ENCODE measurements at regions not wholly inside any gene's neighbourhood (a gene's known extent, or its start where the extent isn't known, plus 50 kb on each side); places are given as distances from the start of the nearest gene placed in this dataset.
"Not testable (repeated sequence)": the region's sequence is repeated elsewhere in the genome, so short reads cannot be mapped to it uniquely, and the experiment has no call there.

GRCh38 chr3:28989646-28990089 lies 291.2 kb upstream of the RBMS3 start:
- H3K36me3 ChIP-seq = no peaks in the 10 kb centered on the region
- TF ChIP-seq Cebpa-rat (IDR thresholded peaks at IDR 0.05) = no peak
- no peaks in the 10 kb centered on the region for H3K9me3 ChIP-seq (replicated peaks in 1 of 11)
- H3K9ac ChIP-seq = peak overlapping the region in 5 of 11 experiments; percentile 10 to 60 (median 50); a peak in 5 of 22 replicates
- H3K4me2 ChIP-seq = peak overlapping the region in 10 of 11 experiments; percentile 3 to 90 (median 51); a peak in 16 of 22 replicates
- no peak overlapping the region for H3K4me3 ChIP-seq
- peaks cover 0 to 25% (median 14%) of the 10 kb centered on the region in 10 experiments; a peak in 15 of 20 replicates for H3K4me1 ChIP-seq
- H3K27me3 ChIP-seq = no peaks in the 10 kb centered on the region
- peak overlapping the region in 9 of 11 experiments; percentile 0 to 80 (median 58); a peak in 15 of 22 replicates for H3K27ac ChIP-seq
- no peaks in the 10 kb centered on the region for H4K20me1 ChIP-seq

DNA sequence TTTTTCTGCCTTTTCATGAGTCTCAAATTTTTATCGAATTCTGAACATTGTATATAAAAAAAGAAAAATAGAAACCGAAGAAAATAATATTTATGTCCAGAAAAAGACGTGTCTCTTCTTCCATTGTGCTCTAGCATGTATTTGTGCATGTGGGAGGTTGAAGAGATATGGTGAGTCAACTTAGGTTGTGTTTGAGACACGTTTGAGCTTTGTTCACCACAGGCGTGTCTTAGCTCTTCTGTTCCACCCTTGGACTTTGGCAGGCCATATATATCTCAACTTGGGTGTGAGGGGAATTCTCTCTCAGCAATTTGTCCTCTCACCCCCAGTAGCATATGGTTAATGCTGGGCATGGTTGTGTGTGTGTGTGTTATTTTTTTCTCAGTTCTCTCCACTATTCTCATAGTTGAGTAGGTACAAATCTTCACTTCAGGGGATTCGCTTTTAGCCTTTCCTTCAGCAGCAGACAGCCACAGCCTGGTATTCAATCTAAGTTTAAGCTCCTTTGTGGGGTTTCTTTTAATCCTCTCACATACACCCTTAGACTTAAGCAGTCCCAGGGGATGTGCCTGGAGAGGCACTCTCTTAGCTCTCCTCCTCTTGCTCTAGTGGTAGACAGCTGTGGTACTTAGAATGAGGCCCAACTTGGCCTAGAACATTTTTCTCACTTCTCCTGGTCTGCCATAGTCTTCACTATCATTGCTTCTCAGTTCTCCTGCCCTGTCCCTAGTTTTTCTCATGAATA lies 286.5 kb upstream of the RBMS3 start:
- no peak overlapping the region for H3K4me3 ChIP-seq
- no peaks in the 10 kb centered on the region for H3K36me3 ChIP-seq
- TF ChIP-seq Cebpa-rat (IDR thresholded peaks at IDR 0.05) = no peak
- peaks cover 0 to 11% (median 6%) of the 10 kb centered on the region in 11 experiments; a peak in 7 of 22 replicates for H3K9me3 ChIP-seq (replicated peaks in 1 of 11)
- no peak overlapping the region for H3K27ac ChIP-seq
- H3K4me1 ChIP-seq = peaks cover 0 to 15% (median 10%) of the 10 kb centered on the region in 10 experiments; a peak in 15 of 20 replicates
- no peaks in the 10 kb centered on the region for H4K20me1 ChIP-seq
- H3K27me3 ChIP-seq = no peaks in the 10 kb centered on the region
- no peak overlapping the region for H3K4me2 ChIP-seq
- H3K9ac ChIP-seq = no peak overlapping the region

- no peaks in the 10 kb centered on the region for H4K20me1 ChIP-seq
- no peaks in the 10 kb centered on the region for H3K27me3 ChIP-seq
- H3K4me1 ChIP-seq = no peaks in the 10 kb centered on the region
- no peak overlapping the region for H3K27ac ChIP-seq
- no peak for TF ChIP-seq Cebpa-rat (IDR thresholded peaks at IDR 0.05)
- no peaks in the 10 kb centered on the region for H3K36me3 ChIP-seq
- H3K9me3 ChIP-seq (replicated peaks in 1 of 11) = no peaks in the 10 kb centered on the region
- H3K9ac ChIP-seq = no peak overlapping the region
- no peak overlapping the region for H3K4me3 ChIP-seq
- no peak overlapping the region for H3K4me2 ChIP-seq
Observed at GRCh38 chr3:29004885-29005599, 275.8 kb upstream of the RBMS3 start.

DNA sequence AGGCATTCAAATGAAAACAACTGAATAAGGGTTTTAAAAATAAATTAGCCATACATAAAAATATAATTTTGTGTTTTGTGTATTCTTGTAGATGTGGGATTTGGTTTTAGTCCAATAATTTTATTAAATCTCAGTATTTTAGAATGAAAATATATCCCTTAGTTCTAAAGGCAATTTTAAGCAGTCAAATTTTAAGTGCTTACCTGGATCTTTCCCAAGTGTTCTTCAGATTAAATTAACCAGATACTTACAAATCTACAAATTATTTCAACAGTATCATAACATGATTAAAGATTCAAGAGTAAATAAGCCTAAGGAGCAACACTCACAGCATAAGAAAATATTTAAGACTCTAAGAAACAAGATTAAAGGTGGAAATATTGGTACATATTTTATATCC lies 275.0 kb upstream of the RBMS3 start:
- Histone ChIP-seq H3K9me3 (replicated peaks in 1 of 11) (no peaks in the 10 kb centered on the region), H3K4me1 (no peaks in the 10 kb centered on the region), H3K27me3 (no peaks in the 10 kb centered on the region), H3K36me3 (no peaks in the 10 kb centered on the region), H3K9ac (no peak overlapping the region), H3K4me3 (no peak overlapping the region), H3K27ac (no peak overlapping the region), H4K20me1 (no peaks in the 10 kb centered on the region), H3K4me2 (no peak overlapping the region)
- TF ChIP-seq Cebpa-rat (IDR thresholded peaks at IDR 0.05) = no peak

GRCh38 chr3:29011441-29011840 lies 269.4 kb upstream of the RBMS3 start:
- H3K4me3 ChIP-seq = no peak overlapping the region
- no peak for TF ChIP-seq Cebpa-rat (IDR thresholded peaks at IDR 0.05)
- no peaks in the 10 kb centered on the region for H3K27me3 ChIP-seq
- H3K4me1 ChIP-seq = no peaks in the 10 kb centered on the region
- no peaks in the 10 kb centered on the region for H3K36me3 ChIP-seq
- H3K27ac ChIP-seq = no peak overlapping the region
- no peak overlapping the region for H3K4me2 ChIP-seq
- H3K9ac ChIP-seq = no peak overlapping the region
- no peaks in the 10 kb centered on the region for H4K20me1 ChIP-seq
- no peaks in the 10 kb centered on the region for H3K9me3 ChIP-seq (replicated peaks in 1 of 11)

- no peaks in the 10 kb centered on the region for H3K9me3 ChIP-seq (replicated peaks in 1 of 11)
- H3K36me3 ChIP-seq = no peaks in the 10 kb centered on the region
- no peaks in the 10 kb centered on the region for H3K27me3 ChIP-seq
- no peaks in the 10 kb centered on the region for H3K4me1 ChIP-seq
- H4K20me1 ChIP-seq = no peaks in the 10 kb centered on the region
- no peak overlapping the region for H3K27ac ChIP-seq
- H3K4me2 ChIP-seq = no peak overlapping the region
- no peak overlapping the region for H3K4me3 ChIP-seq
- TF ChIP-seq Cebpa-rat (IDR thresholded peaks at IDR 0.05) = no peak
- no peak overlapping the region for H3K9ac ChIP-seq
Observed at GRCh38 chr3:29011966-29012365, 268.9 kb upstream of the RBMS3 start.

DNA sequence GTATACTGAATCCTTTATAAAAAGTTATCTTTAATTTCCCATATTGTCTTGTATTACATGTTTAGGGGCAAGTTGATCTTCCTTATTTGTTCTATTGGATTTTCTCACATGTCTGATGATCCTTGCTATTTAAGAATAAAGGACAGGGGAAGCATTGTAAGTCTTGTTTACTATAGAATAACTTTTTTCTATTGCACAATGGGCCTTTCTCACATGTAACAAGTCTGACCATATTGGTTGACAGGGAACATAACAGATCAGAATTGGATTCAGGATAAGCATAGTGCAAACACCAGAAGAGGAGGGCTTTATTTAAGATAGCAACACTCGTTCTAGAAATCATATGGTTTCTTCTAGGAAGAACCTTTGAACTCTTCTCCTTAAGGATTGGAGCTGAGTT lies 257.9 kb upstream of the RBMS3 start:
- H3K27ac ChIP-seq = no peak overlapping the region
- H4K20me1 ChIP-seq = no peaks in the 10 kb centered on the region
- no peaks in the 10 kb centered on the region; a peak in 1 of 20 replicates for H3K4me1 ChIP-seq
- no peaks in the 10 kb centered on the region for H3K9me3 ChIP-seq (replicated peaks in 1 of 11)
- H3K36me3 ChIP-seq = no peaks in the 10 kb centered on the region
- H3K27me3 ChIP-seq = no peaks in the 10 kb centered on the region
- H3K4me2 ChIP-seq = no peak overlapping the region
- no peak for TF ChIP-seq Cebpa-rat (IDR thresholded peaks at IDR 0.05)
- no peak overlapping the region for H3K4me3 ChIP-seq
- no peak overlapping the region for H3K9ac ChIP-seq

GRCh38 chr3:29026286-29026685 lies 254.6 kb upstream of the RBMS3 start:
- Histone ChIP-seq H3K9ac (no peak overlapping the region), H4K20me1 (no peaks in the 10 kb centered on the region), H3K4me3 (no peak overlapping the region), H3K27ac (no peak overlapping the region), H3K4me2 (peak overlapping the region in 1 of 11 experiments; percentile 2; a peak in 2 of 22 replicates), H3K4me1 (peaks cover 0 to 5% (median 0%) of the 10 kb centered on the region in 10 experiments; a peak in 5 of 20 replicates), H3K27me3 (no peaks in the 10 kb centered on the region), H3K9me3 (replicated peaks in 1 of 11) (no peaks in the 10 kb centered on the region), H3K36me3 (no peaks in the 10 kb centered on the region)
- TF ChIP-seq Cebpa-rat (IDR thresholded peaks at IDR 0.05) = no peak

DNA sequence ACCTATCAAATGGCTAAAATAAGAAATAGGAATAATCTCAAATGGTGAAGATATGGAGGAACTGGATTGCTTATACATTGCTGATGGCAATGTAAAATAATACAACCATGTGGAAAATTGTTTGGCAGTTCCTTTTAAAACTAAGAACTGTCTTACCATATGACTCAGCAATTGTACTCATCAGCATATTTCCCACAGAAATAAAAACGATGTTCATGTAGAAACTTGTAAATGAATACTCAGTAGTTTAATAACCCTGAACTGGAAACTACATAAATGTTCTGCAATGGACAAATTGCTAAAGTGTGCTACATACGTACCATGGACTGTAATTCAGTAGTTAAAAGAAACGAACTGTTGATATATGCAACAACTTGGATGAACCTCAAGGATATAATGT lies 253.9 kb upstream of the RBMS3 start:
- Histone ChIP-seq H3K9me3 (replicated peaks in 1 of 11) (no peaks in the 10 kb centered on the region), H4K20me1 (no peaks in the 10 kb centered on the region), H3K4me1 (peaks cover 0 to 10% (median 0%) of the 10 kb centered on the region in 10 experiments; a peak in 5 of 20 replicates), H3K27ac (no peak overlapping the region), H3K4me2 (no peak overlapping the region), H3K36me3 (no peaks in the 10 kb centered on the region), H3K4me3 (no peak overlapping the region), H3K27me3 (no peaks in the 10 kb centered on the region), H3K9ac (no peak overlapping the region)
- no peak for TF ChIP-seq Cebpa-rat (IDR thresholded peaks at IDR 0.05)

- not testable (repeated sequence) for H3K4me2 ChIP-seq; H3K9me3 ChIP-seq (replicated peaks in 1 of 11); H4K20me1 ChIP-seq; H3K36me3 ChIP-seq; H3K27ac ChIP-seq; H3K4me3 ChIP-seq; H3K9ac ChIP-seq; H3K27me3 ChIP-seq
- peaks cover 0 to 10% (median 0%) of the 10 kb centered on the region in 10 experiments; a peak in 5 of 20 replicates for H3K4me1 ChIP-seq
Observed at GRCh38 chr3:29031175-29031574, 249.7 kb upstream of the RBMS3 start.
